ENCODE measurements at regions not wholly inside any gene's neighbourhood (a gene's known extent, or its start where the extent isn't known, plus 50 kb on each side); places are given as distances from the start of the nearest gene placed in this dataset.
A peak's percentile ranks its signal among the peaks of the same experiment; 100 is the strongest.

GRCh38 chr16:79869304-79870015 lies 268.9 kb upstream of the MAF start:
- ATAC-seq (ENCODE audit: low read depth in 2 of 2) (no peak), DNase-seq (no peak)
- Histone ChIP-seq H3K36me3 (ENCODE audit: control insufficient read depth, insufficient read depth, low read length) (no peaks in the 10 kb centered on the region), H3K9me3 (ENCODE audit: control insufficient read depth in 2 of 2, low read length in 2 of 2) (no peaks in the 10 kb centered on the region), H3K4me1 (ENCODE audit: control insufficient read depth, insufficient read depth, low read length, poor library complexity, severe bottlenecking) (no peaks in the 10 kb centered on the region), H3K27ac (ENCODE audit: insufficient read depth, low read length, poor library complexity, severe bottlenecking) (no peak overlapping the region), H3K4me3 (ENCODE audit: low read depth, low read length) (no peak overlapping the region), H3K27me3 (ENCODE audit: control insufficient read depth, insufficient read depth, low read length) (peaks cover 2% of the 10 kb centered on the region)
- H3K4me3 Mint-ChIP-seq = no peak overlapping the region
- peaks cover 0 to 3% (median 0%) of the 10 kb centered on the region in 7 donors for H3K9me3 Mint-ChIP-seq
- no peaks in the 10 kb centered on the region for H3K27me3 Mint-ChIP-seq
- no peak overlapping the region for H3K27ac Mint-ChIP-seq
- H3K4me1 Mint-ChIP-seq = no peaks in the 10 kb centered on the region
- no peaks in the 10 kb centered on the region for H3K36me3 Mint-ChIP-seq

- Histone ChIP-seq H3K27ac (ENCODE audit: insufficient read depth, low read length, poor library complexity, severe bottlenecking) (no peak overlapping the region), H3K4me3 (ENCODE audit: low read depth, low read length) (no peak overlapping the region), H3K27me3 (ENCODE audit: control insufficient read depth, insufficient read depth, low read length) (peaks cover 2% of the 10 kb centered on the region), H3K9me3 (ENCODE audit: control insufficient read depth in 2 of 2, low read length in 2 of 2) (no peaks in the 10 kb centered on the region), H3K36me3 (ENCODE audit: control insufficient read depth, insufficient read depth, low read length) (no peaks in the 10 kb centered on the region), H3K4me1 (ENCODE audit: control insufficient read depth, insufficient read depth, low read length, poor library complexity, severe bottlenecking) (no peaks in the 10 kb centered on the region)
- Mint-ChIP-seq H3K27me3 (no peaks in the 10 kb centered on the region), H3K36me3 (no peaks in the 10 kb centered on the region), H3K9me3 (peaks cover 0 to 3% (median 0%) of the 10 kb centered on the region in 7 donors), H3K4me3 (no peak overlapping the region), H3K27ac (no peak overlapping the region), H3K4me1 (no peaks in the 10 kb centered on the region)
- ATAC-seq (ENCODE audit: low read depth in 2 of 2) = no peak
- DNase-seq = no peak
These were observed 268.3 kb upstream of the MAF start for GRCh38 chr16:79868841-79869240.

DNA sequence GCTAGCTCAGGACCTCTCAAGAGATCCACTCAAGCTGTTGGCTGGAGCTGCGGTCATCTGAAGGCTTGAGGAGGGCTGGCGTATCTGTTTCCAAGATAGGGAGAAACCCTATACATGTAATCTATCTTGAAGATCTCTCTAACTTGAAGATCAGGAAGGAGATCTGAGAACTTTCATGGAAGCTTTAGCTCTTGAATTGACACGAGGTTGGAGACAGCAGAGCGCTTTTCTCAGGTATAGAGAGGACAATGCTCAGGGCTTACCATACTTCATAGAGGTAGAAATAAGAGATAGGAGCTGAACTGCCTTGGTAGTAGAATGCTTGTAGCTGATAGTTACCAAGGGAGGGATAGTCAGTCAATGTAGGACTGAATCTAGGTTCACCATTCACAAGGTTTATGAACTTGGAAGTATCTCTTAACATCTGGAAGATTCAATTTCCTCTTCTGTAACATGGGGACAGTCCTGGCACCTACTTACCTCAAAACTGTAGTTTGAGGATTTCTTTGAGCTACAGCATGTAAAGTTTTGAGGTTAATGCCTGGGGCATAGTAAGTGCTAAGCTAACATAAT lies 267.0 kb upstream of the MAF start:
- no peak overlapping the region for H3K27ac ChIP-seq (ENCODE audit: insufficient read depth, low read length, poor library complexity, severe bottlenecking)
- Mint-ChIP-seq H3K27me3 (no peaks in the 10 kb centered on the region), H3K27ac (no peak overlapping the region), H3K4me1 (no peaks in the 10 kb centered on the region), H3K36me3 (no peaks in the 10 kb centered on the region), H3K4me3 (no peak overlapping the region), H3K9me3 (peaks cover 0 to 3% (median 0%) of the 10 kb centered on the region in 7 donors)
- ATAC-seq (ENCODE audit: low read depth in 2 of 2) (no peak), DNase-seq (no peak)
- peaks cover 2% of the 10 kb centered on the region for H3K27me3 ChIP-seq (ENCODE audit: control insufficient read depth, insufficient read depth, low read length)
- no peaks in the 10 kb centered on the region for H3K9me3 ChIP-seq (ENCODE audit: control insufficient read depth in 2 of 2, low read length in 2 of 2)
- H3K36me3 ChIP-seq (ENCODE audit: control insufficient read depth, insufficient read depth, low read length) = no peaks in the 10 kb centered on the region
- no peak overlapping the region for H3K4me3 ChIP-seq (ENCODE audit: low read depth, low read length)
- H3K4me1 ChIP-seq (ENCODE audit: control insufficient read depth, insufficient read depth, low read length, poor library complexity, severe bottlenecking) = no peaks in the 10 kb centered on the region

GRCh38 chr16:79865918-79866317 lies 265.4 kb upstream of the MAF start:
- no peaks in the 10 kb centered on the region for H3K4me1 Mint-ChIP-seq
- H3K4me1 ChIP-seq (ENCODE audit: control insufficient read depth, insufficient read depth, low read length, poor library complexity, severe bottlenecking) = no peaks in the 10 kb centered on the region
- DNase-seq = no peak
- no peak overlapping the region for H3K27ac Mint-ChIP-seq
- H3K9me3 ChIP-seq (ENCODE audit: control insufficient read depth in 2 of 2, low read length in 2 of 2) = no peaks in the 10 kb centered on the region
- H3K36me3 Mint-ChIP-seq = no peaks in the 10 kb centered on the region
- no peaks in the 10 kb centered on the region for H3K36me3 ChIP-seq (ENCODE audit: control insufficient read depth, insufficient read depth, low read length)
- H3K4me3 ChIP-seq (ENCODE audit: low read depth, low read length) = no peak overlapping the region
- H3K9me3 Mint-ChIP-seq = peaks cover 0 to 3% (median 0%) of the 10 kb centered on the region in 7 donors
- no peak overlapping the region for H3K27ac ChIP-seq (ENCODE audit: insufficient read depth, low read length, poor library complexity, severe bottlenecking)
- H3K4me3 Mint-ChIP-seq = no peak overlapping the region
- ATAC-seq (ENCODE audit: low read depth in 2 of 2) = no peak
- H3K27me3 Mint-ChIP-seq = no peaks in the 10 kb centered on the region
- H3K27me3 ChIP-seq (ENCODE audit: control insufficient read depth, insufficient read depth, low read length) = peaks cover 2% of the 10 kb centered on the region

DNA sequence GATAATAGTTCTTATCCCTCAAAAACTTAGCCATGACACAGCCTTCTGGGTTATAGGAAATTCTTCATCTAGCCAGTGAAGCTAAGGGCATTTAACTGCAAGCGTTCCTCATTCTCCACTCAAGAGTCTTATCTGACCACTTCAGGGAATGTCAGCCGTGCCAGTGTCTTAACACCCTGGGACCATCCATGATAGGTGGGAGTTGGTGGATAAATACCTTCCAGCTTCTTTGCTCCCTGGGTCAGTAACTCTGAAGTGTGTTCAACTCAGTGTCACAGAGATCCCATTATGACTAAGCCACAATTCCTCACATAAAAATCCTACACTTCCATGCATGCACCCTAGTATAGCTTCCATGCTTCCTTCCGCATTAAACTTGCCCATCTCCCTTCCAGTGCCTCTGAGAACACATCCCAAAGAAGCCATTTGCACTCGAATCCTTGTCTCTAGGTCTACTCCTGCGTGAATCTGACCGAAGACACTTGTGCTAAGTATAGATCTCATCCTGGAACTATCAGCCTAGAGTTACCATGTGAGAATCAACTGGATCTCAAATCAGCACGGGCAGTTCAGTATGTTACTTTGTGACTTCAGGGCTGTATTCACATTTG lies 264.3 kb upstream of the MAF start:
- Histone ChIP-seq H3K27me3 (ENCODE audit: control insufficient read depth, insufficient read depth, low read length) (peaks cover 2% of the 10 kb centered on the region), H3K9me3 (ENCODE audit: control insufficient read depth in 2 of 2, low read length in 2 of 2) (no peaks in the 10 kb centered on the region), H3K4me1 (ENCODE audit: control insufficient read depth, insufficient read depth, low read length, poor library complexity, severe bottlenecking) (no peaks in the 10 kb centered on the region), H3K27ac (ENCODE audit: insufficient read depth, low read length, poor library complexity, severe bottlenecking) (no peak overlapping the region), H3K4me3 (ENCODE audit: low read depth, low read length) (no peak overlapping the region), H3K36me3 (ENCODE audit: control insufficient read depth, insufficient read depth, low read length) (no peaks in the 10 kb centered on the region)
- H3K4me3 Mint-ChIP-seq = no peak overlapping the region
- H3K36me3 Mint-ChIP-seq = no peaks in the 10 kb centered on the region
- no peak overlapping the region for H3K27ac Mint-ChIP-seq
- no peaks in the 10 kb centered on the region for H3K4me1 Mint-ChIP-seq
- ATAC-seq (ENCODE audit: low read depth in 2 of 2) = no peak
- no peak for DNase-seq
- peaks cover 0 to 2% (median 0%) of the 10 kb centered on the region in 7 donors for H3K9me3 Mint-ChIP-seq
- no peaks in the 10 kb centered on the region for H3K27me3 Mint-ChIP-seq

GRCh38 chr16:79864032-79864780 lies 263.7 kb upstream of the MAF start:
- H3K36me3 Mint-ChIP-seq = no peaks in the 10 kb centered on the region
- H3K9me3 ChIP-seq (ENCODE audit: control insufficient read depth in 2 of 2, low read length in 2 of 2) = no peaks in the 10 kb centered on the region
- DNase-seq (no peak), ATAC-seq (ENCODE audit: low read depth in 2 of 2) (no peak)
- peaks cover 2% of the 10 kb centered on the region for H3K27me3 ChIP-seq (ENCODE audit: control insufficient read depth, insufficient read depth, low read length)
- H3K4me1 Mint-ChIP-seq = no peaks in the 10 kb centered on the region
- H3K36me3 ChIP-seq (ENCODE audit: control insufficient read depth, insufficient read depth, low read length) = no peaks in the 10 kb centered on the region
- H3K9me3 Mint-ChIP-seq = peaks cover 0 to 2% (median 0%) of the 10 kb centered on the region in 7 donors
- no peaks in the 10 kb centered on the region for H3K4me1 ChIP-seq (ENCODE audit: control insufficient read depth, insufficient read depth, low read length, poor library complexity, severe bottlenecking)
- H3K27ac ChIP-seq (ENCODE audit: insufficient read depth, low read length, poor library complexity, severe bottlenecking) = no peak overlapping the region
- H3K27ac Mint-ChIP-seq = no peak overlapping the region
- H3K27me3 Mint-ChIP-seq = no peaks in the 10 kb centered on the region
- H3K4me3 ChIP-seq (ENCODE audit: low read depth, low read length) = no peak overlapping the region
- peak overlapping the region in 1 of 4 donors; percentile 12 for H3K4me3 Mint-ChIP-seq

DNA sequence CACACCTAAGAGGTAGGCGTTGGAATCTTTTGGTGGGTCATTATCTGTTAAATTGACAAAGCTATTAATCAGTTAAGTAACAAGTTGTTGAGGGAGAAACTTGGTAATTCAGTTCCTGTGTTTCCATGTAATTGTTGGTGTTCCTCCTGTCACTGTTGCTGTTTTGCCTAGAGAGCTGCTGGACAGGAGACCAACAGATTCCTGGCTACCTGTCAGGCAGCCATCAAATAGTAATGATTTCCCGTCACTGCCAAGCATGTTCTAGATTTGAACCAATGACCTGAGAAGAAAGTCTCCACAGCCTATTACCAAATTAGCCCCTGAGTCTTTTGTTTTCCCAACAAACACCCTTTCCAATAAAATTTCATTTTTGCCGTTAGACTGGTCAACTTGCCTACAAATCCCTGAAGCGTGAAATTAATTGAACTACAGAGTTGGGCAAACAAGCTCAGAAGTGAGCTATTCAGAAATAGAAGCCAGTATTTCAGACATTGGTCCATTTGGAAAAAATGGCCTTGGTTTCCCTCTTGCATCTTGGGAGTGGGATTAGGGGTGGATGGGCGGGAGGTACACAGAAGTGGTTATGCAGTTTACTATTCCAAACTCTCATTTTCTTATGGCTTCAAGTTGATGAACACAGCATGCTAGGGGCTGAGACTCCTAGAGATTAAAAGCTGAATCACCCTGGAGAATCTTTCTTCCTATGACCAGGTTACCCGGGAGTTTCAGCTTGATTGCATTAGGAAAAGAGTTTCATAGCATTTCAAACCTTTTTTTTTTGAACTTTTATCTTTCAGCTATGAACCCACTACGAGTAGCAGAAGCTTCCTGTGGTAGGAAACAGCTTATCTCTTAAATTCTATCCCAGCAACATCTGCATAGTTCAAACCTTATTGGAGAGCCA lies 262.8 kb upstream of the MAF start:
- DNase-seq (no peak), ATAC-seq (ENCODE audit: low read depth in 2 of 2) (no peak)
- no peak overlapping the region for H3K27ac Mint-ChIP-seq
- H3K4me1 ChIP-seq (ENCODE audit: control insufficient read depth, insufficient read depth, low read length, poor library complexity, severe bottlenecking) = no peaks in the 10 kb centered on the region
- no peak overlapping the region for H3K27ac ChIP-seq (ENCODE audit: insufficient read depth, low read length, poor library complexity, severe bottlenecking)
- no peaks in the 10 kb centered on the region for H3K4me1 Mint-ChIP-seq
- no peaks in the 10 kb centered on the region for H3K36me3 Mint-ChIP-seq
- H3K27me3 Mint-ChIP-seq = no peaks in the 10 kb centered on the region
- H3K9me3 ChIP-seq (ENCODE audit: control insufficient read depth in 2 of 2, low read length in 2 of 2) = no peaks in the 10 kb centered on the region
- H3K9me3 Mint-ChIP-seq = no peaks in the 10 kb centered on the region
- peaks cover 2% of the 10 kb centered on the region for H3K27me3 ChIP-seq (ENCODE audit: control insufficient read depth, insufficient read depth, low read length)
- no peaks in the 10 kb centered on the region for H3K36me3 ChIP-seq (ENCODE audit: control insufficient read depth, insufficient read depth, low read length)
- H3K4me3 Mint-ChIP-seq = peak overlapping the region in 1 of 4 donors; percentile 12
- no peak overlapping the region for H3K4me3 ChIP-seq (ENCODE audit: low read depth, low read length)

Data from CD4-positive, CD25-positive, alpha-beta regulatory T cell (primary cell).